Gastroesophageal sphincter (tissue), 4 donors: ENCODE measurements at regions not wholly inside any gene's neighbourhood (a gene's known extent, or its start where the extent isn't known, plus 50 kb on each side); places are given as distances from the start of the nearest gene placed in this dataset.

Experiments
- ATAC-seq: fragments of 150-250 bp; one replicate; pipeline ENCODE4 v1.9.1; 2016; ENCODE audit warnings: mild to moderate bottlenecking, moderate library complexity
- H3K27ac ChIP-seq, 4 donors: fragments of 200-600 bp; sonication (generic) in 3 of 4; 1 replicate in 3 of 4; 2 replicates in 1 of 4; pipeline ENCODE4 v1.5.1; 2016 to 2019
- H3K27me3 ChIP-seq: fragments of 200-600 bp; sonication (generic); one replicate; pipeline ENCODE4 v1.5.1; 2019
- H3K36me3 ChIP-seq, 2 donors: fragments of 200-600 bp; sonication (generic); one replicate each; pipeline ENCODE4 v1.5.1; 2019; ENCODE audit warnings: control low read depth in 1 of 2
- H3K4me1 ChIP-seq, 3 donors: fragments of 200-600 bp; sonication (generic); 1 replicate in 2 of 3; 2 replicates in 1 of 3; pipeline ENCODE4 v1.5.1; 2016 to 2019; ENCODE audit warnings: control low read depth in 2 of 3
- H3K4me3 ChIP-seq, 2 donors: fragments of 200-600 bp; sonication (generic); one replicate each; pipeline ENCODE4 v1.5.1; 2019; ENCODE audit warnings: mild to moderate bottlenecking in 1 of 2, moderate library complexity in 1 of 2
- H3K9me3 ChIP-seq, 3 donors: fragments of 200-600 bp; sonication (generic); one replicate each; pipeline ENCODE4 v1.5.1; 2017 to 2019; ENCODE audit warnings: control low read depth in 2 of 3
- EP300 ChIP-seq: sonication (generic); formaldehyde crosslinking; IDR thresholded peaks from one replicate; pipeline ENCODE4 v1.6.1; 2017; ENCODE audit warnings: antibody characterized with exemption, mild to moderate bottlenecking
- POLR2A ChIP-seq, 2 donors: fragments of 450-650 bp; IDR thresholded peaks; one replicate each; pipeline ENCODE4 v1.6.1; 2017; ENCODE audit warnings: antibody characterized with exemption in 2 of 2, mild to moderate bottlenecking in 2 of 2, moderate library complexity in 1 of 2
- POLR2AphosphoS5 ChIP-seq: sonication (generic); formaldehyde crosslinking; IDR thresholded peaks from one replicate; pipeline ENCODE4 v1.6.1; 2017; ENCODE audit warnings: antibody characterized with exemption
- WGBS, 2 donors: methylation state at CpG; one replicate each; pipeline ENCODE4 v1.1.5; 2018; ENCODE audit warnings: low coverage in 1 of 2; 5-methylcytosine and 5-hydroxymethylcytosine counted together
- TF ChIP-seq, protein P1 (sequence below), 4 experiments: fragments of 200-600 bp in 2 of 4; fragments of 450-650 bp in 2 of 4; sonication (generic) in 1 of 4; IDR thresholded peaks; one replicate each; pipeline ENCODE4 v1.5.1; 2017 to 2019; ENCODE audit warnings: antibody characterized with exemption in 4 of 4, mild to moderate bottlenecking in 2 of 4, moderate library complexity in 2 of 4

DNA sequence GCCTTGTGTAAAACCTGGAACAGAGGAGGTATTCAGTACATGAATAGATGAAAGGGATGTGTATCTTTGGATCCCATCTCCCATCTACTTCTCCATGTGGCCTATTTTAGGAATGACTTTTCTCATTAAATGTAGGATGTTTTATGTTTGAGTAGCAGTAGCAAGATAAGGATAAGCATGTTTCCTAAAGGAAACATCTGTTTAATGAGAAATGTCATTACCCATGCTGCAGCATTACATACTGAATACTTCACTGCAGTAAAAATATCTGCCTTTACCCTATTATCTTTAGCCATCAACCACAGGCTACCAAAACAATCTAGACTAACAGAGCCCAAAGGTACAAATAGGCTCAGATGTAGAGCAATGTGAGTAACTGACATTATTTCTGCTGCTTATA lies 419.2 kb upstream of the CYRIA start:
- H3K9me3 ChIP-seq, result no peaks in the 10 kb centered on the region
- H3K27ac ChIP-seq, result no peak overlapping the region
- no peaks in the 10 kb centered on the region for H3K27me3 ChIP-seq
- no peaks in the 10 kb centered on the region for H3K4me1 ChIP-seq
- H3K36me3 ChIP-seq, result no peaks in the 10 kb centered on the region
- ATAC-seq, result no peak
- TF ChIP-seq, protein P1, sequence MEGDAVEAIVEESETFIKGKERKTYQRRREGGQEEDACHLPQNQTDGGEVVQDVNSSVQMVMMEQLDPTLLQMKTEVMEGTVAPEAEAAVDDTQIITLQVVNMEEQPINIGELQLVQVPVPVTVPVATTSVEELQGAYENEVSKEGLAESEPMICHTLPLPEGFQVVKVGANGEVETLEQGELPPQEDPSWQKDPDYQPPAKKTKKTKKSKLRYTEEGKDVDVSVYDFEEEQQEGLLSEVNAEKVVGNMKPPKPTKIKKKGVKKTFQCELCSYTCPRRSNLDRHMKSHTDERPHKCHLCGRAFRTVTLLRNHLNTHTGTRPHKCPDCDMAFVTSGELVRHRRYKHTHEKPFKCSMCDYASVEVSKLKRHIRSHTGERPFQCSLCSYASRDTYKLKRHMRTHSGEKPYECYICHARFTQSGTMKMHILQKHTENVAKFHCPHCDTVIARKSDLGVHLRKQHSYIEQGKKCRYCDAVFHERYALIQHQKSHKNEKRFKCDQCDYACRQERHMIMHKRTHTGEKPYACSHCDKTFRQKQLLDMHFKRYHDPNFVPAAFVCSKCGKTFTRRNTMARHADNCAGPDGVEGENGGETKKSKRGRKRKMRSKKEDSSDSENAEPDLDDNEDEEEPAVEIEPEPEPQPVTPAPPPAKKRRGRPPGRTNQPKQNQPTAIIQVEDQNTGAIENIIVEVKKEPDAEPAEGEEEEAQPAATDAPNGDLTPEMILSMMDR (IDR thresholded peaks at IDR 0.05), result no peak
- TF ChIP-seq EP300 (no peak), POLR2A (IDR thresholded peaks at IDR 0.05) (no peak), POLR2AphosphoS5 (no peak)
- no peak overlapping the region for H3K4me3 ChIP-seq

DNA sequence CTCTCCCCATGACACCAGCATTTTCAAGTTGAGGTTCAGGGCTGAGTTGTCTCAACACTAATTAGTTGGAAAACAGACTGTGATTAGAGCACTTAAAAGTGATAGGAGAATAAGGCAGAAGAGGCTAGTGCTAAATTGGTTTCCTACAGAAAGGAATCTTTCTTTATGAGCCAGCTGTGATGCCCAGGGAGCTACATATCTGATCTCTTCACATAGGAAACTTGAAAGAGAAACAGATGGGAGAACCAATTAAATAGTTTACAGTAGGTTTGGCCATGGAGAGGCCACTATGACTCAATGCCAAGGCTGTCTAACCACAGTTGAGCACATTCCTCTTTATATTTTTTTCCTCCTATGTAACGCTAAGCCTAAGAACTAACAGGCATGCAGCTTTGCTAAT lies 418.3 kb upstream of the CYRIA start:
- no peak for ATAC-seq
- 69 to 78% methylated on average over 1 of the region's 1 CpG for WGBS, 2 donors

DNA sequence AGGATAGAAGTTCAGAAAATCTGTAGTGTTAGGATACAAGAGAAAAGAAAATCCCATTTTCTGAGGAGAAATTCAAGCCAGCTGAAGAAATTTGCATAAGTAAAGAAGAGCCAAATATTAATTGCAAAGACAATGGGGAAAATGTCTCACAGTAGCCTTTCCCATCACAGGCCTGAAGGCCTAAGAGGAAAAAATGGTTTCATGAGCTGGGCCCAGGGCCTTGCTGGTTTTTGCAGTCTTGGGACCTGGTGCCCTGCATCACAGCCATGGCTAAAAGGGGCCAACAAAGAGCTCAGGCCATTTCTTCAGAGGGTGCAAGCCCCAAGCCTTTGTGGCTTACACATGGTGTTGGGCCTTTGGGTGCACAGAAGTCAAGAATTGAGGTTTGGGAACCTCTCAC lies 413.6 kb upstream of the CYRIA start:
- H3K4me1 ChIP-seq, result no peaks in the 10 kb centered on the region
- no peak for ATAC-seq
- H3K4me3 ChIP-seq, result no peak overlapping the region
- no peaks in the 10 kb centered on the region for H3K27me3 ChIP-seq
- TF ChIP-seq, protein P1 (IDR thresholded peaks at IDR 0.05), result no peak
- TF ChIP-seq POLR2AphosphoS5 (no peak), EP300 (no peak), POLR2A (IDR thresholded peaks at IDR 0.05) (no peak)
- no peaks in the 10 kb centered on the region for H3K36me3 ChIP-seq
- H3K9me3 ChIP-seq, result no peaks in the 10 kb centered on the region
- H3K27ac ChIP-seq, result no peak overlapping the region

More for the DNA sequence above, 418.3 kb upstream of the CYRIA start:
- H3K9me3 ChIP-seq, result no peaks in the 10 kb centered on the region
- H3K4me1 ChIP-seq, result no peaks in the 10 kb centered on the region
- no peaks in the 10 kb centered on the region for H3K36me3 ChIP-seq
- no peak overlapping the region for H3K27ac ChIP-seq
- H3K4me3 ChIP-seq, result no peak overlapping the region
- H3K27me3 ChIP-seq, result no peaks in the 10 kb centered on the region
- TF ChIP-seq POLR2A (IDR thresholded peaks at IDR 0.05) (no peak), EP300 (no peak), POLR2AphosphoS5 (no peak)
- TF ChIP-seq, protein P1 (IDR thresholded peaks at IDR 0.05), result no peak

DNA sequence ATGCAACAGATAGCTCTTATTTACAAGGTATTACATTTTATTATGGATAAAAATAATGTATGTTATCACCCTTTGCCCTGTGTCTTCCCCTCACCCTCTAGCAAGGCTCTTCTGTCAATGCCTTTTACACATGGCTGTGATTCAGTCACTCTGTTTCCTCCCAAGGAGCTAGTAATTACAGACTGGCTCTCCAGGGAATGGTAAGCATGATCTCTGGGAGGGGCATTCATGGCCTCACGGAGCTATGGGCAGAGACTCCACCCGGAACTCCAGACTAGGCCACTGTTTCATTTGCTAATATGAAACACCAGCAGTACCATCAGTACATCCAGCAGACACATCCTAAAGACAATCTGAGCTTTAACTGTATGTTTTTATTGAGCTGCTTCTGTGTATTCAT lies 410.9 kb upstream of the CYRIA start:
- H3K4me1 ChIP-seq, result no peaks in the 10 kb centered on the region
- H3K9me3 ChIP-seq, result no peaks in the 10 kb centered on the region
- WGBS, 2 donors, result 20% methylated on average over 1 of the region's 2 CpGs; no CpG with 5 or more reads in 1 of the 2 donors
- no peaks in the 10 kb centered on the region for H3K27me3 ChIP-seq
- no peak for TF ChIP-seq POLR2A (IDR thresholded peaks at IDR 0.05)
- TF ChIP-seq EP300, result no peak
- no peak for TF ChIP-seq POLR2AphosphoS5
- TF ChIP-seq, protein P1 (IDR thresholded peaks at IDR 0.05), result no peak
- H3K4me3 ChIP-seq, result no peak overlapping the region
- ATAC-seq, result no peak
- H3K27ac ChIP-seq, result no peak overlapping the region
- no peaks in the 10 kb centered on the region for H3K36me3 ChIP-seq

DNA sequence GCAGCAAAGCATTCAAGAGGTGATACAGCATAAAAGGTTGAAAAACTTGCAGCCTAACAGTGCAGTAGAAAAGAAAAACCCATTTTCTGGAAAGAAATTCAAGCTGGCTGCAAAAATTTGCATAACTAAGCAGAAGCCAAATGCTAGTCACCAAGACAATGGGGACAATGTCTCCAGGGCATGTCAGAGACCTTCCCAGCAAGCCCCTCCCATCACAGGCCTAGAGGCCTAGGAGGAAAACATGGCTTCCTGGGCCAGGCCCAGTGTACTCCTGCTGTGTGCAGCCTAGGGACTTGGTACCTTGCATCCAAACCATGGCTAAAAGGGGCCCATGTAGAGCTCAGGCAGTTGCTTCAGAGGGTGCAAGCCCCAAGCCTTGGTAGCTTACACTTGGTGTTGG lies 405.1 kb upstream of the CYRIA start:
- H3K9me3 ChIP-seq, result no peaks in the 10 kb centered on the region

More for the DNA sequence above, 405.1 kb upstream of the CYRIA start:
- Histone ChIP-seq H3K4me3 (no peak overlapping the region), H3K36me3 (no peaks in the 10 kb centered on the region), H3K4me1 (no peaks in the 10 kb centered on the region), H3K27me3 (no peaks in the 10 kb centered on the region), H3K27ac (no peak overlapping the region)
- TF ChIP-seq EP300, result no peak
- TF ChIP-seq POLR2A (IDR thresholded peaks at IDR 0.05), result no peak
- TF ChIP-seq, protein P1 (IDR thresholded peaks at IDR 0.05), result no peak
- TF ChIP-seq POLR2AphosphoS5, result no peak
- no peak for ATAC-seq
